Fibroblast of villous mesenchyme (primary cell): ENCODE measurements at regions not wholly inside any gene's neighbourhood (a gene's known extent, or its start where the extent isn't known, plus 50 kb on each side); places are given as distances from the start of the nearest gene placed in this dataset.

ENCODE experiments used
- DNase-seq: peaks from one replicate; pipeline ENCODE4 v3.0.0-alpha.2; 2010; ENCODE audit warnings: low read depth
- H3K4me3 ChIP-seq: 2 replicates; pipeline ENCODE4 v1.5.1; 2011; ENCODE audit warnings: low read depth, mild to moderate bottlenecking, low read length
- TF ChIP-seq, protein P1 (sequence below): IDR thresholded peaks from 2 replicates; pipeline ENCODE4 v1.5.1; 2012; ENCODE audit warnings: low read depth, mild to moderate bottlenecking, low read length; ENCODE audit not compliant: insufficient read depth

- TF ChIP-seq, protein P1, sequence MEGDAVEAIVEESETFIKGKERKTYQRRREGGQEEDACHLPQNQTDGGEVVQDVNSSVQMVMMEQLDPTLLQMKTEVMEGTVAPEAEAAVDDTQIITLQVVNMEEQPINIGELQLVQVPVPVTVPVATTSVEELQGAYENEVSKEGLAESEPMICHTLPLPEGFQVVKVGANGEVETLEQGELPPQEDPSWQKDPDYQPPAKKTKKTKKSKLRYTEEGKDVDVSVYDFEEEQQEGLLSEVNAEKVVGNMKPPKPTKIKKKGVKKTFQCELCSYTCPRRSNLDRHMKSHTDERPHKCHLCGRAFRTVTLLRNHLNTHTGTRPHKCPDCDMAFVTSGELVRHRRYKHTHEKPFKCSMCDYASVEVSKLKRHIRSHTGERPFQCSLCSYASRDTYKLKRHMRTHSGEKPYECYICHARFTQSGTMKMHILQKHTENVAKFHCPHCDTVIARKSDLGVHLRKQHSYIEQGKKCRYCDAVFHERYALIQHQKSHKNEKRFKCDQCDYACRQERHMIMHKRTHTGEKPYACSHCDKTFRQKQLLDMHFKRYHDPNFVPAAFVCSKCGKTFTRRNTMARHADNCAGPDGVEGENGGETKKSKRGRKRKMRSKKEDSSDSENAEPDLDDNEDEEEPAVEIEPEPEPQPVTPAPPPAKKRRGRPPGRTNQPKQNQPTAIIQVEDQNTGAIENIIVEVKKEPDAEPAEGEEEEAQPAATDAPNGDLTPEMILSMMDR = no peak
These were observed 366.2 kb downstream of the ACTL7B start for GRCh38 chr9:108489567-108489966.

DNA sequence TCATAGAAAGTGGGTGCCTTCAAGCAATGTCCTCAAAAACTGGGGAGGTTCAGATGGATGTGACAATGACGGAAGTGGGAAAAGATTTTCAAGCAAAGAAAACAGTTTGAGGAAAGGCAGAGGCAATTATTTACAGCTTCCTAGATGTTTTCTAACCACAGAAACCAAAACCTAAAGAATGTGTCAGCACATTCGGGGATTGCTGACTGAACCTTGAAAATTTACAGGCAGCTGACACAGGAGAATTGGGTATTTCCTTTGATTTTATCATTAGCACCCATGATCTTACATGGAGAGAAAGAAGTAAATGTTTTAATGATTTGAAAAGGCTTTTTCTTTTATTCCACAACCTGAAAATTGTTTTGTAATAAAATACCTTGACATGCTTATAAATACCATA, 369.0 kb downstream of the ACTL7B start:
- DNase-seq = peak; percentile 78
- TF ChIP-seq, protein P1 = no peak
- no peak overlapping the region for H3K4me3 ChIP-seq

More at GRCh38 chr9:108489567-108489966, 366.2 kb downstream of the ACTL7B start:
- DNase-seq = no peak
- H3K4me3 ChIP-seq = no peak overlapping the region

GRCh38 chr9:108484468-108484867, 371.3 kb downstream of the ACTL7B start:
- H3K4me3 ChIP-seq = no peak overlapping the region

GRCh38 chr9:108483676-108484075, 372.1 kb downstream of the ACTL7B start:
- DNase-seq = no peak
- H3K4me3 ChIP-seq = no peak overlapping the region
- TF ChIP-seq, protein P1 = no peak

More at GRCh38 chr9:108484468-108484867, 371.3 kb downstream of the ACTL7B start:
- no peak for DNase-seq
- TF ChIP-seq, protein P1 = no peak

DNA sequence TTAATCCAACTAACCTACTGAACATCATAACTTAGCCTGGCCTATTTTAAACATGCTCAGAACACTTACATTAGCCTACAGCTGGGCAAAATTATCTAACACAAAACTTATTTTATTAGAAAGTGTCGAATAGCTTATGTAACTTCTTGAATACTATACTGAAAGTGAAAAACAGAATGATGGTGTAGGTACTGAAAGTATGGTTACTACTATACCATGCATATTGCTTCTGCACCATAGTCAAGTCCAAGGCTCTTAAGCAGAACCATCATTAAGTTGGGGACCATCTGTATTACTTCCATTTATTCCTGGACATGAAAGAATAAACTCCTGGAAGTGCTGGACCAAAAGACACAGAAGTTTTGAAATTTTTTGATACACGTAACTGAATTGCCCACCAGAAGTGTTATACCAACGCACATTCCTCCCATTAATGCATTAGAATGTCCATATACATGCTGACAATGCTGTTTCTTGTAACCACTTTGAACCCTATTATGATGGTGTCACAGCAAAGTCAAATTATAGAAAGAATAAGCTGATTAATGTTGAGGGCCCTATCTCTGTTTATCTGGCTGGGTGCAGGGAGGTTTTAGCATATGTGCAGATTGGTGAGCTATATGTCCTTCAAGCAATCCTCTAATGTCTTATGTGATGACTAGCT, 375.7 kb downstream of the ACTL7B start:
- H3K4me3 ChIP-seq = no peak overlapping the region
- TF ChIP-seq, protein P1 = no peak
- no peak for DNase-seq

DNA sequence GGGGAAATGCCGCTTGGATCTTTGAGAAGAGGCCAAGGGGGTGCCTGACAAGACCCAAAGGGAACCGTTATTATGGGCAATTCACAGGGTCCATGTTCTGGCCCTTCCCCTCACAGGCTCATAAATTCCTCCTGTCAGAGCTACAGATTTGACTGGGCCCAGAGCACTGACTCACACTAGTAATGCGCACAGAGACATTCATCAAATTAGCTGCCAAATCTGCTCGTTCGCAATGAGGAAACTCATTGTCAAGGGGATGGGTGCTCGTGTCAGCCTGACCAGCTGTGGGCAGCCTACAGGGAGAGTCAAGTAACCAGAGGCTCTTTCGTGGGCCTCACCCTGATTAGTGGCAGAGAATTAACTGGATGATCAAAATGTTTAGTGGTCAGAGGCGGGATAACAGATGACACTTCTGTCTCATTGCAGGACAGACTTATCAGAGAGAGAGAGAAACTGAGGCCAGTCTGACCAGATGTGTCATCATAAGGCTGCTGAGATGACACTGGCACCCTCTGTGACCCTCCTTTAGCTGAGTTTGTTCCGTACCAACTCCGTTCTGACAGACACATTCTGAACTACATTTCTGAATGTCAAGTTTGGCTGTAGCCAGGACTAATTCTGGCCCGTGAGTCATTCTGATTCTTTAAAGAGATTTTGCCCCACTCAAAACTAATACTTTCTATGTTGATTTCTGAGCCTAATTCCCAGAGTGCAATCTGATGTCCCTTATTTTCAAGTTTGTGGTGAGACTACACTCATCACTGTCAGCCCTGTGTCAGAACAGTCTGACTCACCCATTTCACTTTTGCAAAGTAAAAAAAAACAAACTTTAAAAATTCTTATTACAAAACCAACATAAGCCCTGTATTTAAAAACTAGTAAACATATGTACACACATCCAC, 377.1 kb downstream of the ACTL7B start:
- DNase-seq = peak; percentile 96
- H3K4me3 ChIP-seq = no peak overlapping the region
- TF ChIP-seq, protein P1 = peak; percentile 25
